NCI-H1048 (cell line): ENCODE measurements at regions not wholly inside any gene's neighbourhood (a gene's known extent, or its start where the extent isn't known, plus 50 kb on each side); places are given as distances from the start of the nearest gene placed in this dataset.
A peak's percentile ranks its signal among the peaks of the same experiment; 100 is the strongest.

Source experiments
- DNase-seq: peaks from one replicate; lab custom pipeline; 2025; lab: John Stamatoyannopoulos, UW

- no peak for DNase-seq
These were observed 157.2 kb downstream of the CD83 start for GRCh38 chr6:14274546-14275492.

- no peak for DNase-seq
These were observed 157.9 kb downstream of the CD83 start for GRCh38 chr6:14275493-14275851.

GRCh38 chr6:14276071-14276470 lies 158.5 kb downstream of the CD83 start:
- DNase-seq, result no peak

DNA sequence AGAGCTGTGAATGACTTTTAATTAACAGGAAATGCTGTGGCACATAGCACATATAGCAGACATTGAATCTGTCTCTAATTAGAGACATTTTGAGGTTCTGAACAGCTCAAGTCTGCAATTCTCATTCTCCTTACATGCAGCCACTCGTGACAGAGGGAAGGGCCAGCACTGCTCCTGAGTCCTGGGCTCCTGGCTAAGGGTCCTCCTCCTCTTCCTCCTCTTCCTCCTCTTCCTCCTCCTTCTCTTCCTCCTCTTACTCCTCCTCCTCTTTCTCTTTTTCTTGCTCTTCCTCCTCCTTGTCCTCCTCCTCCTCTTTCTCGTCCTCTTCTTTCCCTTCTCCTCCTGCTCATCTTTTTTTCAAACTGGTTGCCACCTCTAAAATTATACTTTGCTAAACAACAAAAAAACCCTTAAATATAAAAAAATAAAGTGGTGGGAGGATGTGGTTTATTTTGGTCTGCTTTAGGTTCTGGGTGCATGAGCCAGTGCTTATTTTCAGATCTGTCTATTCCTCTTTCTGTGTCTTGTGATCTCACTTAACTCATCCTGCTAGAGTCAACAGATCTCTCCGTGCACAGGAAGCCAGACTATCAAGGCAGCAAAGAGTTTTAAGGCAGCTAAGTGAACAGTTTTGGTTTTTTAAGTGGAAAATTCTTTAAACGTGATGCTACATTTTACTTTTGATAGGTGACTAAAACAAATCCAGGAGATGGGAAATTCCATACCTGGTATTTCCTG lies 159.3 kb downstream of the CD83 start:
- no peak for DNase-seq

DNA sequence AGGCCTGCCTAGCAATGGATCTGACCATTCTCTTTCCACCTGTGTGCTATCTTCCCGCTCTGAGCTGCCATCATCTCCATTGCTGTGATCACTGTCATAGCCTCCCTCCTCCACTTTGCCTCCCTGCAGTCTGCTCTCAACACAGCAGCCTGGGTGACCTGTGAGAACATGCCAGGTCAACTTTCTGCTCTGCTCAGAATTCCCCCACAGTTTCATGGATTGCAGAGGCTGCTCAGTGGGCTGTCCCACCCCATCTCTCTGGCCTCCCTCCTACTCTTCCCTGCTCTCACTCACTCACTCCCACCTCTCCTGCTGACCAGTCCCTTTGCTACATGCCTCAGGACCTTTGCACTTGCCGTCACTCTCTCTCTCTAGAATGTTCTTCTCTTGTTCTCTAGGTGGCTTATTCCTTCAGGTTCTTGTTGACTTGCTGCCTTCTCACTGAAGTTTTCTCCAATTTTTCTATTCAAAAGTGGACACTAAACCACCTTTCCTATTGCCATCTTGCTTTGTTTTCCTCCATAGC lies 159.9 kb downstream of the CD83 start:
- no peak for DNase-seq

DNA sequence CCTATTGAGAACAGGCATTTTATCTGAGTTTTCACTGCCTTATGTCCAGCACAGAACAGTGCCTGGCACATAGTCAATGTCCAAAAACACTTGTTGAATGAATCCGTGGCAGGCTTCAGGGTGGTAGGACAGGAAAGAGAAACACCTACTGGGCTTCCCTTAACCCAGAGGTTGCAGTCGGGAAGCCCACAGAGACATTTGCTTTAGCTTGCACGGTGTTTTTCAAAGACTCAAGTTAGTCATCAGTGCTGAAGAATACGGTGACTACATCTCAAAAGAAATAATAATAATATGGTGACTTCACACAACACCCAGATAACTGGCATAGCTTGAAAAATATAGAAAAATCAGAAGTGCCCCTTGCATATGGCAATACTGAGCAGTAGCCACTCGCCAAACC lies 160.4 kb downstream of the CD83 start:
- DNase-seq, result no peak

- no peak for DNase-seq
These were observed 160.9 kb downstream of the CD83 start for GRCh38 chr6:14278446-14278845.

- DNase-seq, result no peak
These were observed 162.5 kb downstream of the CD83 start for GRCh38 chr6:14280006-14280510.

DNA sequence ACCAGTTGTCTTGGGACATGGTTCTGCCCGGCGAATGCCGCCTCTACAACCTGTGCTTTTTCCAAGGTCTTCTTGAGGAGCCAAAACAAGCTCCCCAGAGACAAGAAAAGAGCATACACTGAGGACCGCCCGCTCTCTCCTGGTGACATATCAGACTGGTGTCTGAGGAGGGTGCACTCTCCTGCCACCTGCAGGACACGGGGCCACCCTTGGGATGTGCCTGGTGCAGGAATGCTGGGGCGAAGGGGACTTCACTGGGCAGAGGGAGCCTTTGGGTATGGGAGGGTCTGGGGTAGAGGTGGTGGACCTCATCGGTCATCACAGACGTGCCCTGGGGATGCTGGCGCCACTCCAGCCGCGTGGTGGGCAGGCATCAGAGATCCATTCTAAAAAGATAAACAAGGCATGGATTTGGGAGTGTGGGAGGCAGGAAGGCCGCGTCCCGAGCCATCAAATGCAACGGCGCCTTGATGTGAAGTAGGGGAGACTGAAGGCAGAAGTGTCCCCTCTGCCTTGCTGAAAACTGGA lies 163.3 kb downstream of the CD83 start:
- DNase-seq, result no peak

DNA sequence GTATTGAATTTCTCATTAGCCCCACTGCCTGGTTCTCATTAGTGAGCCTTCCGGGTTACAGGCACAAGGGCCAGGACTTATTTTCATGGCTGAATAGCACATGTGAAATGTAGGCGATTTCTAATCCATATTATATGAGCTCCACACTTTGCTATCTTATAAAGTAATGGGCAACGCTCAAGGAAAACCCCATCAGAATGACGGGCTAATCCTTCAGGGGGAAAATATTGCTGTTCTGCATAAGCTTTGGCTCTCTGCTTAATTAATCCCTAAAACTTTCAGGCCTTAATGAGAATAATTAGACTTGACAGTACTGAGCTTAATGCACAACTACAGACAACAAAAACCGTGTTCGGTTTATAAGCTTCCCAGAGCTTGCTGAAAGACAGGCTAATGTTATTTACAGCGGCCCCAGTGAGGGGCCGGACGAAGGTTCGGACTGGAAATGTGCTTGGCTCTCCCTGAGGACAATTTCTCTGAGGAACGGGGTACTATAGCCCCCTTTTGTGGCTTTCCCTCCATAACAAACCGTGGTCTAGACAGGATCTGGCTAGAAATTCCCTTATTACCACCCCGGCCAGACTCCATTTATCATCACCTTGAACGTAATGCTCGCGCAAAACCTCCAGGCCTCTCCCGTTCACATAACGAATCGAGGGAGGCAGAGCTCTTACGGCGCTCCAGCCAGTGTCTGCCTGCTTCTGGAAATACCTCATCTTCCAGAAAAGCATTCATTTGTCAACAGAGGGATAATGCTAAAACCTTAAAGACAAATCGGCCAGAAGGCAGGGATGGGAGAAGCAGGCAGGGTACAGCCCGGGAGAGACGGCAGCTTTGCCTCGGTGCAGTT lies 164.5 kb downstream of the CD83 start:
- DNase-seq, result no peak

- DNase-seq, result no peak
These were observed 165.4 kb downstream of the CD83 start for GRCh38 chr6:14282854-14283505.

GRCh38 chr6:14283600-14284235 lies 166.1 kb downstream of the CD83 start:
- DNase-seq, result no peak

DNA sequence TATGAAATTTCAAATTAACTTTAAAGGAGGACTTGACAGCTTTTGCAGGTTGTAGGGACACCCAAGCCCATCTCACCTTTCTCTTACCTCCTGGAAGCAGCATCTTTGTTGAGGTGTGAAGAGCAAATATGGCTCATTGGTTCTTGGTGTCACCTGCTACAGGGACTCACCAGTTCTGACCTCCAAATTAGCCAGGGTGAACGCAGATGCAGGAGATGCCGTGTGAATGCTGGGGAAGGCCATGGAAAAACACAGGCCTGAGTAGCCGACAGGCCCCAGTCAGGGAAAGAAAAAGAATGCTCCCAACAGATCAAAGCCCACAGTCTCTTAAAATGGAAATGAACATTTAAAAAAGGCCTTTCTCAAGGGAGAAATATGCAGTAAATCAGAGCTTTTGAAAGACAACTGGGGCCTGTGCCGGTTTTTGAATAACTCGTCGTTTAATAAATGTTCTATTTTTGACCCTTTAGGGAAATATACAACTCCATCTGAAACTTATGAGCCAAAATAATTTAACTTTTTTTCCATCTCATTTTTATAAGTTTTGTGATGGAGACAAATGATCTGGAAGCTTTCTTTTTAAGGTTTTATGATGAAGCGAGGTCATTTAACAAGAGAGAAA lies 167.5 kb downstream of the CD83 start:
- no peak for DNase-seq

DNA sequence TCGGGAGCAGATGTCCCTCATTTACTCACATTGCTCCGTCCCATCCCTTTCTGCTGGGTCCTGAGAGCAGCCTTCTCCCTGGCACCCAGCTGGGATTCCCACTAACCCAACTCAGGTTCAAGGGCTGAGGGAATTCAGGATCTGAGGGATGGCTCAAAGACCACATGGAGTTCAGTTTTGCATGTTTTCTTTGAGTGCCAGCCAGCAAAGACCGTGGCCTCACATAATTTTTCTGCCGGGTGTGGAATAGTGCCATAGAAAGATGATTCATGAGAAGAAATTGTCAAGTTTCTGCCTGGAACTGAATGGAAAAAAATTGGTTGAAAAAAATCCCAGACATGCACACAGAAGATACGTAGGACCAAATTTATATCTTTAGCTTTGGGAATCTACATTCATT lies 168.6 kb downstream of the CD83 start:
- no peak for DNase-seq

DNA sequence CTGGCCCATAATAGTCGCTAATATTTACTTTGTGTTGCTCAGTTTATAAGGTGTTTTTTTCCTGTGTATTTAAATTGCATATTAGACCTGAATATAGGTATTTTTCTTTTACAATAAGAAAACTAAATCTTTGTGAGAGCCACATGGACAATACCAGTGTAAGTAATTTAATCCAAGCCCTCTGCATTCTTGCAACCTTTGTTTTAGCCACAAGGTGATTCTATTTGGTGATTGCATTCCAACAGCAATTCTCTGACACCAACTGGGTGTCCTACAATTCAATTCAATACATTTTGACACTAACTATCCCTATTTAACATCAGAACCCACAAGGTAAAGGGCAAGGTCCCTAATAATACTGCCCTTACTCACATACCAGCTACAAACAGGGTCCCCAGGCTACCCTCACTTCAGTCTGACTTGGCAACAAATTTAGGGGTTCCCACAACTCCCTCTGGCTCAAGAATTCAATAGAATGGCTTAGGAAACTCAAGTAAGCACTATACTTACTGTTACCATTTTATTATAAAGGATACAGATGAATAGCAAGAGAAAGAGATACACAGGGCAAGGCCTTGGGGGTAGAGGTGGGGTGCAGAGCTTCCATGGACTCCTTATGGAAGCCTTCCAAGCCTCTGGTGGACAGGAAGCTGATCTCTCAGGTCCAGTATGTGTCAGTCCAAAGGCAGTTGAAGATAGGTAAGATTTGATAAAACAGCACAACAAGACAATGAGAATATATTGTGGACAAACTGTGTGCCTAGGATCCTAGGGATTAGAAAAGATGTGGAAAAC lies 169.3 kb downstream of the CD83 start:
- no peak for DNase-seq

DNA sequence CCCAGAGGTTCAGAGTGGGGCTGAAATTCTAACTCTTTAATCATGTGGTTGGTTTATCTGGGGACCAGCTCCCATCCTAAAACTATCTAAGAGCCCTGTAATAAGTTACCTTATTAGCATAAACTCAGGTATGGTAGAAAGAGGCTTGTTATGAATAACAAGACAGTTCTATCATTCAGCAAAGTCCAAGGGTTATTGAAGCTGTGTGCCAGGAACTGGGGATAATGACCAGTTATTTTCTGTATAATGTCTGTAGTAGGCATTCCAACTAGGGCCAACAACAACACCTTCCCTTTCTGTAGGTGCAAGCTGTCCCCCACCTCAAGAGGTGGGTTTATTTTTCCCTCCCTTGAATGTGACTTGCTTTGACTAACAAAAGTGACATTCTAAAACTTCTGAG lies 170.1 kb downstream of the CD83 start:
- no peak for DNase-seq

- DNase-seq, result no peak
These were observed 171.3 kb downstream of the CD83 start for GRCh38 chr6:14288910-14289309.

GRCh38 chr6:14290041-14290771 lies 172.6 kb downstream of the CD83 start:
- DNase-seq, result peak; percentile 28
